CD14-positive monocyte (primary cell): ENCODE measurements at regions not wholly inside any gene's neighbourhood (a gene's known extent, or its start where the extent isn't known, plus 50 kb on each side); places are given as distances from the start of the nearest gene placed in this dataset.

ENCODE experiments used
- DNase-seq, 3 donors: peaks; one replicate each; pipeline ENCODE4 v3.0.0-alpha.2; 2011 to 2022
- H2AFZ ChIP-seq: 2 replicates; pipeline ENCODE4 v1.6.0; 2012; ENCODE audit warnings: mild to moderate bottlenecking, low read depth, low read length, inconsistent platforms; ENCODE audit not compliant: insufficient read depth, poor library complexity, severe bottlenecking
- H3K27ac ChIP-seq, 2 donors: 1 replicate in 1 of 2; 2 replicates in 1 of 2; pipeline ENCODE4 v1.5.1; 2012 to 2013; ENCODE audit warnings: low read length in 2 of 2, control low read depth in 1 of 2, inconsistent platforms in 1 of 2, low read depth in 1 of 2, mild to moderate bottlenecking in 1 of 2
- H3K27me3 ChIP-seq, 2 donors: one replicate each; pipeline versions ENCODE4 v1.6.0 to v1.6.1; 2011 to 2013; ENCODE audit warnings: low read length in 2 of 2; ENCODE audit not compliant: control insufficient read depth in 2 of 2, insufficient read depth in 2 of 2
- H3K36me3 ChIP-seq, 2 donors: replicated peaks in 1 of 2; 1 replicate in 1 of 2; 2 replicates in 1 of 2; pipeline versions ENCODE4 v1.5.1 to v1.6.1; 2012 to 2013; ENCODE audit warnings: low read length in 2 of 2, control low read depth in 1 of 2, inconsistent platforms in 1 of 2, mild to moderate bottlenecking in 1 of 2; ENCODE audit not compliant: insufficient read depth in 2 of 2, control insufficient read depth in 1 of 2
- H3K4me1 ChIP-seq, 2 donors: 1 replicate in 1 of 2; 2 replicates in 1 of 2; pipeline versions ENCODE4 v1.5.1 to v1.6.1; 2012 to 2013; ENCODE audit warnings: low read length in 2 of 2, control low read depth in 1 of 2, inconsistent platforms in 1 of 2, mild to moderate bottlenecking in 1 of 2, moderate library complexity in 1 of 2; ENCODE audit not compliant: insufficient read depth in 2 of 2, control insufficient read depth in 1 of 2
- H3K4me2 ChIP-seq: replicated peaks from 2 replicates; pipeline ENCODE3; 2012; ENCODE audit warnings: low read length, moderate library complexity, mild to moderate bottlenecking; ENCODE audit not compliant: poor library complexity, severe bottlenecking; ENCODE audit errors: extremely low read depth
- H3K4me3 ChIP-seq, 3 experiments: fragments of 200-600 bp in 1 of 3; sonication (generic) in 1 of 3; replicated peaks in 1 of 3; 1 replicate in 2 of 3; 2 replicates in 1 of 3; pipeline ENCODE4 v1.5.1; 2011 to 2013; ENCODE audit warnings: low read length in 3 of 3, mild to moderate bottlenecking in 3 of 3, control low read depth in 2 of 3, low read depth in 2 of 3, inconsistent platforms in 1 of 3, moderate library complexity in 1 of 3
- H3K79me2 ChIP-seq: 2 replicates; pipeline ENCODE4 v1.6.0; 2012; ENCODE audit warnings: mild to moderate bottlenecking, control low read depth, inconsistent platforms, low read length, moderate library complexity; ENCODE audit not compliant: insufficient read depth
- H3K9ac ChIP-seq: 2 replicates; pipeline ENCODE4 v1.6.0; 2017; ENCODE audit warnings: low read length, mild to moderate bottlenecking; ENCODE audit not compliant: insufficient read depth, poor library complexity, severe bottlenecking
- H3K9me3 ChIP-seq, 2 donors: replicated peaks in 1 of 2; 1 replicate in 1 of 2; 2 replicates in 1 of 2; pipeline versions ENCODE4 v1.5.1 to v1.6.1; 2012 to 2013; ENCODE audit warnings: low read length in 2 of 2, control low read depth in 1 of 2; ENCODE audit not compliant: control insufficient read depth in 1 of 2, insufficient read depth in 1 of 2
- H4K20me1 ChIP-seq: 2 replicates; pipeline ENCODE4 v1.6.0; 2012; ENCODE audit warnings: mild to moderate bottlenecking, low read length, control low read depth, moderate library complexity; ENCODE audit not compliant: insufficient read depth
- H3K27ac Mint-ChIP-seq, 7 donors: one replicate each; pipeline ENCODE4 v1.8.0; 2020; ENCODE audit warnings: mild to moderate bottlenecking in 7 of 7, mixed read lengths in 7 of 7, moderate library complexity in 6 of 7, inconsistent platforms in 2 of 7
- H3K27me3 Mint-ChIP-seq, 3 donors: one replicate each; pipeline ENCODE4 v1.8.0; 2021 to 2022; ENCODE audit warnings: low read depth in 3 of 3, mild to moderate bottlenecking in 3 of 3, mixed read lengths in 3 of 3, moderate library complexity in 3 of 3, inconsistent platforms in 1 of 3
- H3K36me3 Mint-ChIP-seq, 2 donors: one replicate each; pipeline ENCODE4 v1.8.0; 2020; ENCODE audit warnings: mixed read lengths in 2 of 2, inconsistent platforms in 1 of 2, mild to moderate bottlenecking in 1 of 2
- H3K4me1 Mint-ChIP-seq: one replicate; pipeline ENCODE4 v1.8.0; 2020; ENCODE audit warnings: mild to moderate bottlenecking, mixed read lengths
- H3K4me3 Mint-ChIP-seq, 2 donors: one replicate each; pipeline ENCODE4 v1.8.0; 2020; ENCODE audit warnings: mild to moderate bottlenecking in 2 of 2, mixed read lengths in 2 of 2, moderate library complexity in 1 of 2
- H3K9me3 Mint-ChIP-seq, 7 donors: one replicate each; pipeline ENCODE4 v1.8.0; 2020 to 2022; ENCODE audit warnings: mixed read lengths in 7 of 7, mild to moderate bottlenecking in 6 of 7, moderate library complexity in 6 of 7, inconsistent platforms in 2 of 7
- CTCF ChIP-seq: fragments of 200-600 bp; IDR thresholded peaks from one replicate; pipeline ENCODE4 v1.8.0; 2022; ENCODE audit warnings: antibody characterized with exemption, mild to moderate bottlenecking
- WGBS: methylation state at CpG from one replicate; pipeline ENCODE4 v1.1.5; 2013; ENCODE audit warnings: missing lambda C conversion rate; ENCODE audit not compliant: insufficient coverage; 5-methylcytosine and 5-hydroxymethylcytosine counted together
- intact Hi-C, 2 donors: fragments of 100-400 bp; cut with micrococcal nuclease; formaldehyde crosslinking; loops; one replicate each; pipeline versions ENCODE4 v1.15.0 to v1.15.1; 2023

- Histone ChIP-seq H3K79me2 (no peaks in the 10 kb centered on the region), H3K27ac (no peak overlapping the region), H3K4me1 (no peaks in the 10 kb centered on the region), H3K27me3 (no peaks in the 10 kb centered on the region), H3K9ac (no peak overlapping the region), H3K4me2 (no peak overlapping the region), H3K4me3 (no peak overlapping the region), H2AFZ (no peak overlapping the region), H3K36me3 (no peaks in the 10 kb centered on the region), H3K9me3 (no peaks in the 10 kb centered on the region), H4K20me1 (no peaks in the 10 kb centered on the region)
- 80% methylated on average over 1 of the region's 4 CpGs for WGBS
- Mint-ChIP-seq H3K27me3 (peaks cover 0 to 2% (median 0%) of the 10 kb centered on the region in 3 donors), H3K27ac (no peak overlapping the region), H3K4me1 (no peaks in the 10 kb centered on the region), H3K4me3 (no peak overlapping the region), H3K36me3 (no peaks in the 10 kb centered on the region), H3K9me3 (no peaks in the 10 kb centered on the region)
- intact Hi-C loops, result no loop called here
- TF ChIP-seq CTCF, result no peak
- no peak for DNase-seq
These were observed 111.5 kb upstream of the COL8A1 start for GRCh38 chr3:99526921-99527320.

- no peak for TF ChIP-seq CTCF
- no peaks in the 10 kb centered on the region for H3K79me2 ChIP-seq
- Mint-ChIP-seq H3K4me1 (no peaks in the 10 kb centered on the region), H3K9me3 (no peaks in the 10 kb centered on the region), H3K27me3 (peaks cover 0 to 2% (median under 1%) of the 10 kb centered on the region in 3 donors), H3K4me3 (no peak overlapping the region), H3K27ac (no peak overlapping the region), H3K36me3 (no peaks in the 10 kb centered on the region)
- intact Hi-C loops, result no loop called here
- no peak overlapping the region for H3K9ac ChIP-seq
- DNase-seq, result no peak
- no peak overlapping the region for H3K27ac ChIP-seq
- no peaks in the 10 kb centered on the region for H3K27me3 ChIP-seq
- no peak overlapping the region for H3K4me2 ChIP-seq
- no peak overlapping the region for H3K4me3 ChIP-seq
- no peaks in the 10 kb centered on the region for H4K20me1 ChIP-seq
- no peaks in the 10 kb centered on the region for H3K36me3 ChIP-seq
- H3K9me3 ChIP-seq, result no peaks in the 10 kb centered on the region
- H2AFZ ChIP-seq, result no peak overlapping the region
- no peaks in the 10 kb centered on the region for H3K4me1 ChIP-seq
These were observed 113.8 kb upstream of the COL8A1 start for GRCh38 chr3:99524559-99524958.
